ENCODE measurements at regions not wholly inside any gene's neighbourhood (a gene's known extent, or its start where the extent isn't known, plus 50 kb on each side); places are given as distances from the start of the nearest gene placed in this dataset.

GRCh38 chr9:23606107-23606506, 219.9 kb downstream of the ELAVL2 start:
- no peak for DNase-seq

DNA sequence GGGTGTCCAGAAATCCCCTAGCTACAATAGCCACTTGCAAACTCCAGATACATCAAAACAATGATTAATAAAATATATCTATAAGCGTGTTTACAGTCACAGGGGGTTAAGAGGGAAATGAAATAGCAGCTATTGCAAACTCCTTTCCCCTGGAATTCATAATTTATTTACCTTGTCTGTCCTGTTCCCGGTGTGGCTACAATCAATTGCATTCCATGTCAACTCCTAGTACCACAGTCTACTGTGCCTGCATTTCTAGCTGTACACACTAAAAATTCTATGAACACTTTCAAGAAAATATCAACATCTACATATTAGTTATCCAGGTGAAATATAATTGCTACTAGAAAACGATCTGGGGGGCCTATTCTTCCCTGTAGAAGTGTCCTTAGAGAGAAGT, 217.6 kb downstream of the ELAVL2 start:
- no peak for DNase-seq

GRCh38 chr9:23611869-23612268, 214.2 kb downstream of the ELAVL2 start:
- DNase-seq, result no peak

DNA sequence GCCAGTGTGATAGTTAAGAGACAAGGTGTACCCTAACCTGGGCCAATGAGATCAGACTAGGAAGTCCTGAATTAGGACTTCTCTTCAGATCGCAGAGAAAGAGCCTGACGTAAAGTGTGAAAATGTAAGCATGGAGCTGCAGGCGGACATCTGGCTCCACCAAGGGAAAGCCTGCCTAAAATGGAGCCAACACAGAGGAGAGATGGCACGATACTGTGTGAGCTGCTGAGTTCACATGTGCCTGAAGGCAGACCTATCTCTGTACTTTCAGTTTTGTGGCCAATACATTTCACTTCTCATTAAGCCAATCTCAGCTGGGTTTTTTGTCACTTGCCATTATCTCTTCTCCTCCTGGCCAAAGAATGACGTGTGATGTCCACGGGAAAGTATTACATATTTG, 210.5 kb downstream of the ELAVL2 start:
- no peak for DNase-seq

DNA sequence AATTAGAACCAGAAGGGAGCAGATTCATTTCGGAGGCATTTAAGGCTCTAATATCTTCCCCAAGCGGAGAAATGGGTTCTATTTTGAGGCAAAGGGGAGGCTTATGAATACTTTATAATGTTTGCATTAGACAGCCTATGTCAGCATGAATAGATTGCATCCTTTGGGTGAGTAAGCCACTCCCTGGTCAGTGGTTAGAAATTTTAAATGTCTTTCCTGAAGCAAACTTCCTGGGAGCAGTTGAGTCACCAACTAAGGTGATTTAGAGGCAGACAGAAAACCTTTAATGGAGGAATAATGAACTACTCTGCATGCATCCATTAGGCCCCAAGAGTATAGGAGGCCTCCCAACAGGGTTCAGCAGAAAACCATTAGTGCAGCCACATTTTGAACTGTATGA, 204.9 kb downstream of the ELAVL2 start:
- DNase-seq, result no peak

DNA sequence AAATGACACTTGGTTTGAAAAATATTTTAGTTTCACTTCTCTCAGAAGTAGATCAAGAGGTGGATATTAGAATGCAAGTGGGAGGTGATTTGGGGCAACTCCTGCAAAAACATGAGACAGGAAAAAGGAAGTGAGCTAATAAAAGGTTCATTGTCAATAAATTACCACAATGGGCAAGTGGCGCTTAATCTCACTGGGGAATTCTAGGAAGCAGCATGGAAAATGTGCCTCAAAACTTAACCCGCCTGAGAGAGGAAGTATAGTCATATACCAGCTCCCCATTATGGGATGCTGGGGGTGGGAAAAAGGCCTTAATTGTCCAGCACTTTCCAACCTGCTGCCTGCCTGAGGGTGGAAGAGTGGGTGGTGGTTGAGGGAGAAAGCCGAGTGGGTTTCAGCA, 204.1 kb downstream of the ELAVL2 start:
- no peak for DNase-seq

- DNase-seq, result no peak
Observed at GRCh38 chr9:23622396-23622795, 203.6 kb downstream of the ELAVL2 start.

DNA sequence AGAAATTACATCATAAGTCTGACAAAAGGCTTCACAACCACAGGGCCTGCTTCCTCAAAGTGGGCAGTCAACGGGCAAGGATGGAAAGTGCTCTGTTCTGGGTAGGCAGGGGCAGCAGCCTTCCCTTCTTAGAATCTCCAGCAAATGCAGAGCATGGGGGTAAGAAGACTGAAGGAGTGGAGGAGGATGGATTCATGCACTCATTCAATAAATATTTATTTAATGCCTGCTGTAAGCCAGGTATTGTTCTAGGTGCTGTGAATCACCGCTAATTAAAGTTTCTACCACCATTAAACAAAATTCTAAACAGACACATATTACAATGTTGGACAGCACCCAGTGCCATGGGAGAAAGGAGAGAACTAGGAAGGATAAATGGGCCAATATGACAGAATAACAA, 195.6 kb downstream of the ELAVL2 start:
- no peak for DNase-seq

GRCh38 chr9:23635276-23635675, 190.8 kb downstream of the ELAVL2 start:
- DNase-seq, result no peak

DNA sequence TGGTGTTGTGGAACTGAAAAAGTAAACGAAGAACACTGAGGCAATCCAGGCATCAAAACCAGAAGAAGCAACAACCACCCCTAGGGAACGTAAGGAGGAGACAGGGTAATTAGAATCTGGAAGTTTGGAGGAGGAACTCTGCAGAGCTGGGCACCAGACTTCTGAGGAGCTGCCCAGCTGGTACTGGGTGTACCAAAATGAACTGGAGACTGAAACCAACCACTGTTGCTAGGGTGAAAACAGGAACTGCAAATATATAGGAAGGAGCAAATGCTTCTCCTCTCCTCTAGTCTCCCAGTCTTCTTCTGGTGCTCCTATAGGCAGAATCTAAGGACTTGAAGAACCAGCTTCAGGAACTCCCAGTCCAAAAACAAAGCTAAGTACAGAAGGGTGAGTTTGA, 189.8 kb downstream of the ELAVL2 start:
- no peak for DNase-seq

DNA sequence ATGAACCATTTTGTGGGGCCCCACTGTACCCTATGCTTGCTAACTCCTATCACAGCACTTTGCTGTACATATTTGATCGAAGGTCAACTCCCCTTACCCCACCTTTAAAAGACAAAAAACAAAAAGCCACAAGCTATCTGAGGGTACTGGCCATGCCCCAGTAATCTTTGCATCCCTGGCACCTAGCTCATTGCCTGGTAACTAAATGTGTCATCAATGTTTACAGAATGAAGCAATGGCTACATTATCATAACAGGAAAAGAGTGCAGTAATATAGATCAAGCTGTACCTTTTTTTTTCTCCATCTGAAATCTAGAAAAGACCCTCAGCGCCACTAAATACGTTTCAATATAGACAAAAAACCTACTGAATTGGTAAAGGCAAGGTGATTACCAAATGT, 188.0 kb downstream of the ELAVL2 start:
- no peak for DNase-seq

DNA sequence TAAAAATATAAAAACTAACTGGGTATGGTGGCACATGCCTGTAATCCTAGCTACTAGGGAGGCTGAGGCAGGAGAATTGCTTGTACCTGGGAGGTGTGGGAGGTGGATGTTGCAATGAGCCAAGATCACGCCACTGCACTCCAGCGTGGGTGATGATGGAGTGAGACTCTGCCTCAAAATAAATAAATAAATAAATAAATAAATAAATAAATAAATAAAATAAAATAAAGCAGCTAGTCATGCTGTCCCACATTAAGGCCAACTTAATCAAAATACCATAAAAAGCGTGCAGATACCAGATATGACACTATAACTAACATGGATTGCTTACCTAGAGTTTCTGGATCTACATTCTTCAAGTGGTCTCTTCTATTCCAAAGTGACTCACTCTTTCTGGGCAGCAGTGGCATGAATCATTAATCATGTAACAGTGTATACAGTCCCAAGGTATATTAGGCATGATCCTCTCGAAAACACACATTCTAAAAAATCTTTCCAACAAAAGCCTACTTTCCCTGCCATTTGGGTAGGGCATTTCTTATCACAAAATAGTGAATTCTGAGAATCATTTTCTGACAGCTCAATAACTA, 187.1 kb downstream of the ELAVL2 start:
- no peak for DNase-seq

Measured in DMS153 (cell line).